ENCODE measurements at regions not wholly inside any gene's neighbourhood (a gene's known extent, or its start where the extent isn't known, plus 50 kb on each side); places are given as distances from the start of the nearest gene placed in this dataset.

- H3K27ac ChIP-seq, result no peak overlapping the region
- ATAC-seq, result no peak
Observed at GRCh38 chr4:123976819-123977218, 580.2 kb downstream of the SPRY1 start.

GRCh38 chr4:123977641-123978081 is 581.1 kb downstream of the SPRY1 start:
- no peaks in the 10 kb centered on the region for H3K9me3 ChIP-seq
- WGBS (ENCODE audit: insufficient coverage, low coverage, low lambda C conversion rate, missing lambda C conversion rate), result 63% methylated on average over 3 of the region's 3 CpGs
- ATAC-seq (no peak), DNase-seq (no peak)
- no peaks in the 10 kb centered on the region for H3K36me3 ChIP-seq
- intact Hi-C loops (cut with DNase I), result no loop called here
- TF ChIP-seq POLR2A (IDR thresholded peaks at IDR 0.05), result no peak
- TF ChIP-seq, protein P1, sequence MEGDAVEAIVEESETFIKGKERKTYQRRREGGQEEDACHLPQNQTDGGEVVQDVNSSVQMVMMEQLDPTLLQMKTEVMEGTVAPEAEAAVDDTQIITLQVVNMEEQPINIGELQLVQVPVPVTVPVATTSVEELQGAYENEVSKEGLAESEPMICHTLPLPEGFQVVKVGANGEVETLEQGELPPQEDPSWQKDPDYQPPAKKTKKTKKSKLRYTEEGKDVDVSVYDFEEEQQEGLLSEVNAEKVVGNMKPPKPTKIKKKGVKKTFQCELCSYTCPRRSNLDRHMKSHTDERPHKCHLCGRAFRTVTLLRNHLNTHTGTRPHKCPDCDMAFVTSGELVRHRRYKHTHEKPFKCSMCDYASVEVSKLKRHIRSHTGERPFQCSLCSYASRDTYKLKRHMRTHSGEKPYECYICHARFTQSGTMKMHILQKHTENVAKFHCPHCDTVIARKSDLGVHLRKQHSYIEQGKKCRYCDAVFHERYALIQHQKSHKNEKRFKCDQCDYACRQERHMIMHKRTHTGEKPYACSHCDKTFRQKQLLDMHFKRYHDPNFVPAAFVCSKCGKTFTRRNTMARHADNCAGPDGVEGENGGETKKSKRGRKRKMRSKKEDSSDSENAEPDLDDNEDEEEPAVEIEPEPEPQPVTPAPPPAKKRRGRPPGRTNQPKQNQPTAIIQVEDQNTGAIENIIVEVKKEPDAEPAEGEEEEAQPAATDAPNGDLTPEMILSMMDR (IDR thresholded peaks at IDR 0.05), result no peak
- no peak overlapping the region for H3K4me3 ChIP-seq
- H3K27me3 ChIP-seq, result no peaks in the 10 kb centered on the region
- H3K27ac ChIP-seq, result no peak overlapping the region
- H3K4me1 ChIP-seq, result no peaks in the 10 kb centered on the region

More at GRCh38 chr4:123976819-123977218, 580.2 kb downstream of the SPRY1 start:
- intact Hi-C loops (cut with DNase I), result no loop called here
- 21% methylated on average over 2 of the region's 2 CpGs for WGBS (ENCODE audit: insufficient coverage, low coverage, low lambda C conversion rate, missing lambda C conversion rate)
- H3K9me3 ChIP-seq, result no peaks in the 10 kb centered on the region
- DNase-seq, result no peak
- H3K4me1 ChIP-seq, result no peaks in the 10 kb centered on the region
- H3K36me3 ChIP-seq, result no peaks in the 10 kb centered on the region
- no peaks in the 10 kb centered on the region for H3K27me3 ChIP-seq
- TF ChIP-seq, protein P1 (IDR thresholded peaks at IDR 0.05), result no peak
- no peak for TF ChIP-seq POLR2A (IDR thresholded peaks at IDR 0.05)
- H3K4me3 ChIP-seq, result no peak overlapping the region

DNA sequence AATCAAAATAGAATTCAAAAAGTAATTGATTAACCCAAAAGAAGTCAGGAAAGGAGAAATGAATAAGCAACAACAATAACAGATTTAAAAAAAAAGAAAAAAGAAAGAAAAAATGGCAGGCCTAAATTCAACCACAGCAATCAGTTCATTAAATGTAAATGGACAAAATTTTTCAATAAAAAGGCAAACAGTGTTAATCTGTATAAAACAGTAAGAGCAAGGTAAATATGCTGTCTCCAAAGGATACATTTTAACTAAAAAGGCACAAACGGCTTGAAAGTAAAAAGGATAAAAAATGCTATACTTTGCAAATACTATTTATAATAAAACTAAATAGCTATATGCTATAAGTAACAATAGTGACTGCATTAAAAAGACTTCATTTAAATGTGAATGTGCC is 582.0 kb downstream of the SPRY1 start:
- H3K27me3 ChIP-seq, result no peaks in the 10 kb centered on the region
- H3K4me3 ChIP-seq, result no peak overlapping the region
- H3K36me3 ChIP-seq, result no peaks in the 10 kb centered on the region
- H3K4me1 ChIP-seq, result no peaks in the 10 kb centered on the region
- WGBS (ENCODE audit: insufficient coverage, low coverage, low lambda C conversion rate, missing lambda C conversion rate), result 33% methylated on average over 1 of the region's 1 CpG
- ATAC-seq, result no peak
- no peaks in the 10 kb centered on the region for H3K9me3 ChIP-seq
- intact Hi-C loops (cut with DNase I), result no loop called here
- TF ChIP-seq POLR2A (IDR thresholded peaks at IDR 0.05), result no peak
- TF ChIP-seq, protein P1 (IDR thresholded peaks at IDR 0.05), result no peak
- DNase-seq, result no peak
- H3K27ac ChIP-seq, result no peak overlapping the region

GRCh38 chr4:123980736-123981300 is 584.2 kb downstream of the SPRY1 start:
- no peaks in the 10 kb centered on the region for H3K9me3 ChIP-seq
- no peak for DNase-seq
- intact Hi-C loops (cut with DNase I), result no loop called here
- no peak overlapping the region for H3K27ac ChIP-seq
- ATAC-seq, result no peak
- H3K27me3 ChIP-seq, result no peaks in the 10 kb centered on the region
- TF ChIP-seq, protein P1 (IDR thresholded peaks at IDR 0.05), result no peak
- no peak for TF ChIP-seq POLR2A (IDR thresholded peaks at IDR 0.05)
- no peaks in the 10 kb centered on the region for H3K36me3 ChIP-seq
- H3K4me3 ChIP-seq, result no peak overlapping the region
- 40% methylated on average over 2 of the region's 2 CpGs for WGBS (ENCODE audit: insufficient coverage, low coverage, low lambda C conversion rate, missing lambda C conversion rate)
- H3K4me1 ChIP-seq, result no peaks in the 10 kb centered on the region

DNA sequence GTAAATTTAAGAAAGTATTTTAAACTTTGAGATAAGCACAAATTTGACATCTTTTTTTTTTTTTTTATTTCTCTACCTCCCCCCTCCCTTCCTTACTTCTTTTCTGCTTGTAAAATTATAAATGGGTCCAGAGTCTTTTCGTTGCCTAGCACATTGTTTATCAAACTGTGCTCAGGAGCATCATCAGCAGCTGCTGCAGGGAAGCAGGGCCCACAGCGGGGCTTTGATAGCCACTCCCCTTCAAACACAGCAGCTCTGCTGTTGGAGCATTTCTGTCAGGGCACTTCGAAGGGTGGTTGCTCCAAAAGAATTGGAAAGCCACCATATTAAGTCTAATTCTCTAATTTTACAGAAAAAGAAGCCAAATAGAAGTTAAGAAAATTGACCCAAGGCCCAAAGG is 588.3 kb downstream of the SPRY1 start:
- H3K9me3 ChIP-seq, result no peaks in the 10 kb centered on the region
- H3K27me3 ChIP-seq, result no peaks in the 10 kb centered on the region
- DNase-seq, result no peak
- 61% methylated on average over 3 of the region's 3 CpGs for WGBS (ENCODE audit: insufficient coverage, low coverage, low lambda C conversion rate, missing lambda C conversion rate)
- H3K4me1 ChIP-seq, result no peaks in the 10 kb centered on the region
- no peak overlapping the region for H3K4me3 ChIP-seq
- ATAC-seq, result no peak
- no peak overlapping the region for H3K27ac ChIP-seq
- H3K36me3 ChIP-seq, result no peaks in the 10 kb centered on the region
- TF ChIP-seq POLR2A (IDR thresholded peaks at IDR 0.05), result no peak
- TF ChIP-seq, protein P1 (IDR thresholded peaks at IDR 0.05), result no peak
- intact Hi-C loops (cut with DNase I), result no loop called here
